ENCODE measurements at regions not wholly inside any gene's neighbourhood (a gene's known extent, or its start where the extent isn't known, plus 50 kb on each side); places are given as distances from the start of the nearest gene placed in this dataset.

DNA sequence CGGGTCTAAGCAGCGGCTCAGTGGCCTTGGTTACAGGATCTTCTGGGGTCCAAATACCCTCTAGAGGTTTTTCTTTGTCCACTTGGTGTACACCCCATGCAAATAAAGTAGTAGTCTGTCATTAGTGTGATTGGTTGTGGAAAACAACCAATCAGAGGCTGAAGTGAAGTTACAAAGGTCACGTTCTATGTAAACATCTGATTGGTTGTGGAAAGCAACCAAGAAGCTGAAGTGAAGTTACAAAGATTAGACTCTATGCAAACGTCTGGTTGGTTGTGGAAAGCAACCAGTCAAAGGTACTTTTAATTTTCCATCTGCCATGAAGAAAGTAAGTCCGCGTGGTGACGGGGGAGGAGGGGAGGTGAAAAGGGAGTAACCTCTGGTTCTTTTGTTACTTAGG is 790.9 kb downstream of the UQCRFS1 start:
- TF ChIP-seq, protein P1, sequence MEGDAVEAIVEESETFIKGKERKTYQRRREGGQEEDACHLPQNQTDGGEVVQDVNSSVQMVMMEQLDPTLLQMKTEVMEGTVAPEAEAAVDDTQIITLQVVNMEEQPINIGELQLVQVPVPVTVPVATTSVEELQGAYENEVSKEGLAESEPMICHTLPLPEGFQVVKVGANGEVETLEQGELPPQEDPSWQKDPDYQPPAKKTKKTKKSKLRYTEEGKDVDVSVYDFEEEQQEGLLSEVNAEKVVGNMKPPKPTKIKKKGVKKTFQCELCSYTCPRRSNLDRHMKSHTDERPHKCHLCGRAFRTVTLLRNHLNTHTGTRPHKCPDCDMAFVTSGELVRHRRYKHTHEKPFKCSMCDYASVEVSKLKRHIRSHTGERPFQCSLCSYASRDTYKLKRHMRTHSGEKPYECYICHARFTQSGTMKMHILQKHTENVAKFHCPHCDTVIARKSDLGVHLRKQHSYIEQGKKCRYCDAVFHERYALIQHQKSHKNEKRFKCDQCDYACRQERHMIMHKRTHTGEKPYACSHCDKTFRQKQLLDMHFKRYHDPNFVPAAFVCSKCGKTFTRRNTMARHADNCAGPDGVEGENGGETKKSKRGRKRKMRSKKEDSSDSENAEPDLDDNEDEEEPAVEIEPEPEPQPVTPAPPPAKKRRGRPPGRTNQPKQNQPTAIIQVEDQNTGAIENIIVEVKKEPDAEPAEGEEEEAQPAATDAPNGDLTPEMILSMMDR (IDR thresholded peaks at IDR 0.05; ENCODE audit: extremely low read depth in 1 of 2, insufficient read depth in 1 of 2, low read depth in 1 of 2, low read length in 2 of 2): no peak
- TF ChIP-seq POLR2A (IDR thresholded peaks at IDR 0.05; ENCODE audit: low read depth, low read length) (no peak), GATA2 (IDR thresholded peaks at IDR 0.05; ENCODE audit: insufficient read depth, insufficient read length, low read depth, low read length) (no peak), POLR2AphosphoS5 (IDR thresholded peaks at IDR 0.05; ENCODE audit: insufficient read depth, low read depth, low read length) (no peak), EZH2 (IDR thresholded peaks at IDR 0.05; ENCODE audit: borderline replicate concordance, low read depth, low read length, severe bottlenecking) (no peak), FOS (IDR thresholded peaks at IDR 0.05; ENCODE audit: borderline replicate concordance, insufficient read depth, low read length) (no peak), MYC (IDR thresholded peaks at IDR 0.05; ENCODE audit: low read depth, low read length) (no peak)
- TF ChIP-seq, protein P2, sequence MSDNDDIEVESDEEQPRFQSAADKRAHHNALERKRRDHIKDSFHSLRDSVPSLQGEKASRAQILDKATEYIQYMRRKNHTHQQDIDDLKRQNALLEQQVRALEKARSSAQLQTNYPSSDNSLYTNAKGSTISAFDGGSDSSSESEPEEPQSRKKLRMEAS (IDR thresholded peaks at IDR 0.05; ENCODE audit: insufficient read depth, insufficient read length): no peak

Measured in endothelial cell of umbilical vein (primary cell).